HG03565 (cell line): ENCODE measurements at regions not wholly inside any gene's neighbourhood (a gene's known extent, or its start where the extent isn't known, plus 50 kb on each side); places are given as distances from the start of the nearest gene placed in this dataset.
A peak's percentile ranks its signal among the peaks of the same experiment; 100 is the strongest.
"Not testable (repeated sequence)": the region's sequence is repeated elsewhere in the genome, so short reads cannot be mapped to it uniquely, and the experiment has no call there.

ENCODE experiments used
- ATAC-seq: cut with Tn5 transposase; IDR thresholded peaks from one replicate; pipeline ENCODE4 v1.9.1; 2021; ENCODE audit warnings: mild to moderate bottlenecking, moderate library complexity; ENCODE audit not compliant: unreplicated experiment

GRCh38 chr18:73153271-73153670, 285.5 kb upstream of the NETO1 start:
- no peak for ATAC-seq

GRCh38 chr18:73151086-73151485, 283.3 kb upstream of the NETO1 start:
- no peak for ATAC-seq

- no peak for ATAC-seq
These were observed 282.4 kb upstream of the NETO1 start for GRCh38 chr18:73150199-73150598.

GRCh38 chr18:73147590-73147989, 279.8 kb upstream of the NETO1 start:
- no peak for ATAC-seq

- no peak for ATAC-seq
These were observed 276.2 kb upstream of the NETO1 start for GRCh38 chr18:73144030-73144429.

GRCh38 chr18:73136134-73136533, 268.3 kb upstream of the NETO1 start:
- peak; percentile 53 for ATAC-seq

GRCh38 chr18:73124175-73124574, 256.4 kb upstream of the NETO1 start:
- ATAC-seq, result no peak

GRCh38 chr18:73121207-73121606, 253.4 kb upstream of the NETO1 start:
- no peak for ATAC-seq

- ATAC-seq, result no peak
These were observed 252.8 kb upstream of the NETO1 start for GRCh38 chr18:73120626-73121025.

- ATAC-seq, result no peak
These were observed 251.8 kb upstream of the NETO1 start for GRCh38 chr18:73119574-73119973.

- ATAC-seq, result no peak
These were observed 250.5 kb upstream of the NETO1 start for GRCh38 chr18:73118121-73118816.

GRCh38 chr18:73110307-73110706, 242.5 kb upstream of the NETO1 start:
- no peak for ATAC-seq

- no peak for ATAC-seq
These were observed 234.2 kb upstream of the NETO1 start for GRCh38 chr18:73101977-73102376.

- ATAC-seq, result not testable (repeated sequence)
These were observed 233.7 kb upstream of the NETO1 start for GRCh38 chr18:73101491-73101890.

GRCh38 chr18:73099759-73100158, 232.0 kb upstream of the NETO1 start:
- ATAC-seq, result no peak

- no peak for ATAC-seq
These were observed 226.0 kb upstream of the NETO1 start for GRCh38 chr18:73093687-73094250.

- ATAC-seq, result no peak
These were observed 220.7 kb upstream of the NETO1 start for GRCh38 chr18:73088445-73088844.

- ATAC-seq, result no peak
These were observed 219.6 kb upstream of the NETO1 start for GRCh38 chr18:73087282-73087977.

GRCh38 chr18:73079920-73080319, 212.1 kb upstream of the NETO1 start:
- no peak for ATAC-seq

- ATAC-seq, result no peak
These were observed 193.0 kb upstream of the NETO1 start for GRCh38 chr18:73060666-73061288.

GRCh38 chr18:73059280-73059679, 191.5 kb upstream of the NETO1 start:
- ATAC-seq, result no peak

- no peak for ATAC-seq
These were observed 179.9 kb upstream of the NETO1 start for GRCh38 chr18:73047688-73048087.
